Osteocyte (in vitro differentiated cells): ENCODE measurements at regions not wholly inside any gene's neighbourhood (a gene's known extent, or its start where the extent isn't known, plus 50 kb on each side); places are given as distances from the start of the nearest gene placed in this dataset.

Experiments used
- DNase-seq: peaks from one replicate; pipeline ENCODE4 v3.0.0; 2021; ENCODE audit warnings: mixed read lengths; ENCODE audit not compliant: unreplicated experiment; ENCODE audit errors: extremely low spot score
- H3K27ac Mint-ChIP-seq: one replicate; pipeline ENCODE4 v1.8.0; 2021; ENCODE audit warnings: mild to moderate bottlenecking, mixed read lengths; ENCODE audit not compliant: unreplicated experiment
- H3K27me3 Mint-ChIP-seq: one replicate; pipeline ENCODE4 v1.8.0; 2021; ENCODE audit warnings: mixed read lengths; ENCODE audit not compliant: unreplicated experiment
- H3K36me3 Mint-ChIP-seq: one replicate; pipeline ENCODE4 v1.8.0; 2021; ENCODE audit warnings: mixed read lengths; ENCODE audit not compliant: unreplicated experiment
- H3K4me1 Mint-ChIP-seq: one replicate; pipeline ENCODE4 v1.8.0; 2021; ENCODE audit warnings: mixed read lengths; ENCODE audit not compliant: unreplicated experiment
- H3K4me3 Mint-ChIP-seq: one replicate; pipeline ENCODE4 v1.8.0; 2021; ENCODE audit warnings: mild to moderate bottlenecking, moderate library complexity, mixed read lengths; ENCODE audit not compliant: unreplicated experiment
- H3K9me3 Mint-ChIP-seq: one replicate; pipeline ENCODE4 v1.8.0; 2021; ENCODE audit warnings: mixed read lengths; ENCODE audit not compliant: unreplicated experiment
- CTCF ChIP-seq: fragments of 200-600 bp; sonication (generic); IDR thresholded peaks from 2 replicates; pipeline ENCODE4 v1.5.0; 2021; ENCODE audit warnings: antibody characterized with exemption, mild to moderate bottlenecking, moderate library complexity

- DNase-seq = no peak
- H3K27me3 Mint-ChIP-seq = no peaks in the 10 kb centered on the region
- TF ChIP-seq CTCF = no peak
- H3K36me3 Mint-ChIP-seq = no peaks in the 10 kb centered on the region
- no peaks in the 10 kb centered on the region for H3K9me3 Mint-ChIP-seq
- no peak overlapping the region for H3K4me3 Mint-ChIP-seq
- peaks cover 2% of the 10 kb centered on the region for H3K4me1 Mint-ChIP-seq
- no peak overlapping the region for H3K27ac Mint-ChIP-seq
These were observed 622.4 kb downstream of the SLC6A15 start for GRCh38 chr12:84290168-84290567.

GRCh38 chr12:84277986-84278385 lies 634.6 kb downstream of the SLC6A15 start:
- no peaks in the 10 kb centered on the region for H3K27me3 Mint-ChIP-seq
- H3K36me3 Mint-ChIP-seq = no peaks in the 10 kb centered on the region
- no peak for TF ChIP-seq CTCF
- DNase-seq = no peak
- no peaks in the 10 kb centered on the region for H3K4me1 Mint-ChIP-seq
- peaks cover 4% of the 10 kb centered on the region for H3K9me3 Mint-ChIP-seq
- H3K4me3 Mint-ChIP-seq = no peak overlapping the region
- H3K27ac Mint-ChIP-seq = no peak overlapping the region

- Mint-ChIP-seq H3K4me3 (no peak overlapping the region), H3K27ac (no peak overlapping the region), H3K4me1 (no peaks in the 10 kb centered on the region), H3K36me3 (no peaks in the 10 kb centered on the region), H3K27me3 (peaks cover 1% of the 10 kb centered on the region), H3K9me3 (no peaks in the 10 kb centered on the region)
- no peak for DNase-seq
- no peak for TF ChIP-seq CTCF
These were observed 636.4 kb downstream of the SLC6A15 start for GRCh38 chr12:84276215-84276614.

GRCh38 chr12:84272324-84272723 lies 640.3 kb downstream of the SLC6A15 start:
- TF ChIP-seq CTCF = no peak
- no peak overlapping the region for H3K27ac Mint-ChIP-seq
- H3K4me1 Mint-ChIP-seq = no peaks in the 10 kb centered on the region
- H3K27me3 Mint-ChIP-seq = peaks cover 3% of the 10 kb centered on the region
- DNase-seq = no peak
- no peak overlapping the region for H3K4me3 Mint-ChIP-seq
- H3K9me3 Mint-ChIP-seq = no peaks in the 10 kb centered on the region
- no peaks in the 10 kb centered on the region for H3K36me3 Mint-ChIP-seq

- H3K4me1 Mint-ChIP-seq = no peaks in the 10 kb centered on the region
- H3K27me3 Mint-ChIP-seq = peaks cover 3% of the 10 kb centered on the region
- no peaks in the 10 kb centered on the region for H3K9me3 Mint-ChIP-seq
- no peak overlapping the region for H3K4me3 Mint-ChIP-seq
- DNase-seq = no peak
- H3K36me3 Mint-ChIP-seq = no peaks in the 10 kb centered on the region
- TF ChIP-seq CTCF = no peak
- H3K27ac Mint-ChIP-seq = no peak overlapping the region
These were observed 642.0 kb downstream of the SLC6A15 start for GRCh38 chr12:84270470-84271140.
